ENCODE measurements at regions not wholly inside any gene's neighbourhood (a gene's known extent, or its start where the extent isn't known, plus 50 kb on each side); places are given as distances from the start of the nearest gene placed in this dataset.
"Not testable (repeated sequence)": the region's sequence is repeated elsewhere in the genome, so short reads cannot be mapped to it uniquely, and the experiment has no call there.

GRCh38 chr15:57881361-57881760 is 174.8 kb downstream of the POLR2M start:
- DNase-seq (ENCODE audit: low spot score), result no peak

- no peak for DNase-seq (ENCODE audit: low spot score)
These were observed 175.5 kb downstream of the POLR2M start for GRCh38 chr15:57881972-57882371.

- no peak for DNase-seq (ENCODE audit: low spot score)
These were observed 177.2 kb downstream of the POLR2M start for GRCh38 chr15:57883701-57884100.

GRCh38 chr15:57884936-57885335 is 178.4 kb downstream of the POLR2M start:
- DNase-seq (ENCODE audit: low spot score), result no peak

GRCh38 chr15:57885435-57885834 is 178.9 kb downstream of the POLR2M start:
- DNase-seq (ENCODE audit: low spot score), result no peak

- DNase-seq (ENCODE audit: low spot score), result no peak
These were observed 177.7 kb downstream of the ALDH1A2 start for GRCh38 chr15:57887825-57888224.

- no peak for DNase-seq (ENCODE audit: low spot score)
These were observed 175.2 kb downstream of the ALDH1A2 start for GRCh38 chr15:57890351-57890750.

- no peak for DNase-seq (ENCODE audit: low spot score)
These were observed 174.6 kb downstream of the ALDH1A2 start for GRCh38 chr15:57890878-57891277.

- DNase-seq (ENCODE audit: low spot score), result no peak
These were observed 173.3 kb downstream of the ALDH1A2 start for GRCh38 chr15:57892181-57892580.

- DNase-seq (ENCODE audit: low spot score), result no peak
These were observed 172.5 kb downstream of the ALDH1A2 start for GRCh38 chr15:57893040-57893439.

- no peak for DNase-seq (ENCODE audit: low spot score)
These were observed 170.2 kb downstream of the ALDH1A2 start for GRCh38 chr15:57895291-57895690.

- no peak for DNase-seq (ENCODE audit: low spot score)
These were observed 169.4 kb downstream of the ALDH1A2 start for GRCh38 chr15:57896114-57896513.

- not testable (repeated sequence) for DNase-seq (ENCODE audit: low spot score)
These were observed 168.6 kb downstream of the ALDH1A2 start for GRCh38 chr15:57896899-57897298.

GRCh38 chr15:57897870-57898269 is 167.6 kb downstream of the ALDH1A2 start:
- DNase-seq (ENCODE audit: low spot score), result no peak

GRCh38 chr15:57902155-57902554 is 163.4 kb downstream of the ALDH1A2 start:
- no peak for DNase-seq (ENCODE audit: low spot score)

All from activated CD4-positive, alpha-beta T cell treated with anti-CD3 and anti-CD28 coated beads, Interleukin-2, Interleukin-4, amounts not matched to agents 100 ng/mL and 50 ng/mL, durations not matched to agents 16 hours and 8 hours (primary cell).